HG03432 (cell line): ENCODE measurements at regions not wholly inside any gene's neighbourhood (a gene's known extent, or its start where the extent isn't known, plus 50 kb on each side); places are given as distances from the start of the nearest gene placed in this dataset.
"Not testable (repeated sequence)": the region's sequence is repeated elsewhere in the genome, so short reads cannot be mapped to it uniquely, and the experiment has no call there.

Experiments
- ATAC-seq: cut with Tn5 transposase; IDR thresholded peaks from one replicate; pipeline ENCODE4 v1.9.1; 2021; ENCODE audit warnings: mild to moderate bottlenecking, moderate library complexity; ENCODE audit not compliant: unreplicated experiment

GRCh38 chr22:46040471-46041465 lies 63.8 kb upstream of the WNT7B start:
- no peak for ATAC-seq

- ATAC-seq, result no peak
Measured at GRCh38 chr22:46041642-46042041, 64.7 kb upstream of the WNT7B start.

GRCh38 chr22:46042786-46043185 lies 65.8 kb upstream of the WNT7B start:
- no peak for ATAC-seq

GRCh38 chr22:46043339-46043738 lies 66.4 kb upstream of the WNT7B start:
- ATAC-seq, result no peak

GRCh38 chr22:46043816-46044620 lies 67.1 kb upstream of the WNT7B start:
- ATAC-seq, result no peak

- ATAC-seq, result no peak
Measured at GRCh38 chr22:46044621-46045458, 67.9 kb upstream of the WNT7B start.

GRCh38 chr22:46045459-46046298 lies 68.7 kb upstream of the WNT7B start:
- ATAC-seq, result no peak

- no peak for ATAC-seq
Measured at GRCh38 chr22:46046299-46046685, 69.3 kb upstream of the WNT7B start.

- ATAC-seq, result no peak
Measured at GRCh38 chr22:46047226-46047625, 70.3 kb upstream of the WNT7B start.

- no peak for ATAC-seq
Measured at GRCh38 chr22:46047841-46048595, 71.1 kb upstream of the WNT7B start.

- not testable (repeated sequence) for ATAC-seq
Measured at GRCh38 chr22:46048661-46049060, 71.7 kb upstream of the WNT7B start.

GRCh38 chr22:46049726-46050450 lies 72.9 kb upstream of the WNT7B start:
- ATAC-seq, result no peak

GRCh38 chr22:46050451-46050845 lies 73.5 kb upstream of the WNT7B start:
- ATAC-seq, result no peak

GRCh38 chr22:46050916-46051614 lies 74.1 kb upstream of the WNT7B start:
- no peak for ATAC-seq

GRCh38 chr22:46051646-46052045 lies 74.7 kb upstream of the WNT7B start:
- ATAC-seq, result no peak

- ATAC-seq, result no peak
Measured at GRCh38 chr22:46052331-46052771, 75.4 kb upstream of the WNT7B start.

GRCh38 chr22:46052801-46053562 lies 76.0 kb upstream of the WNT7B start:
- no peak for ATAC-seq
